Right lobe of liver (tissue), 6 donors: ENCODE measurements at regions not wholly inside any gene's neighbourhood (a gene's known extent, or its start where the extent isn't known, plus 50 kb on each side); places are given as distances from the start of the nearest gene placed in this dataset.

Experiments
- ATAC-seq, 4 donors: fragments of 200-7000 bp; cut with Tn5 transposase; one replicate each; pipeline ENCODE4 v1.9.1; 2020; ENCODE audit warnings: mild to moderate bottlenecking in 4 of 4, moderate library complexity in 4 of 4
- DNase-seq, 3 donors: peaks; one replicate each; pipeline ENCODE4 v3.0.0-alpha.2; 2020
- H3K27ac ChIP-seq, 3 donors: fragments of 200-600 bp; one replicate each; pipeline ENCODE4 v1.8.0; 2022
- H3K27me3 ChIP-seq, 2 donors: fragments of 200-600 bp; one replicate each; pipeline ENCODE4 v1.8.0; 2022
- H3K36me3 ChIP-seq, 4 donors: fragments of 200-600 bp; sonication (generic) in 1 of 4; one replicate each; pipeline versions ENCODE4 v1.5.1 to v1.8.0; 2017 to 2022; ENCODE audit warnings: control low read depth in 1 of 4
- H3K4me1 ChIP-seq, 4 donors: fragments of 200-600 bp; sonication (generic) in 1 of 4; one replicate each; pipeline versions ENCODE4 v1.5.1 to v1.8.0; 2017 to 2022; ENCODE audit warnings: control low read depth in 1 of 4
- H3K4me3 ChIP-seq, 3 donors: fragments of 200-600 bp; one replicate each; pipeline ENCODE4 v1.8.0; 2022
- H3K9me3 ChIP-seq, 4 donors: fragments of 200-600 bp; sonication (generic) in 1 of 4; one replicate each; pipeline versions ENCODE4 v1.5.1 to v1.8.0; 2017 to 2022; ENCODE audit warnings: control low read depth in 1 of 4
- CTCF ChIP-seq, 4 donors: fragments of 200-600 bp in 3 of 4; fragments of 450-650 bp in 1 of 4; IDR thresholded peaks; one replicate each; pipeline versions ENCODE4 v1.5.1 to v1.8.0; 2016 to 2022; ENCODE audit warnings: antibody characterized with exemption in 4 of 4, mild to moderate bottlenecking in 2 of 4
- POLR2A ChIP-seq: fragments of 450-650 bp; IDR thresholded peaks from one replicate; pipeline ENCODE4 v1.6.1; 2017; ENCODE audit warnings: antibody characterized with exemption, mild to moderate bottlenecking
- WGBS: methylation state at CpG from one replicate; pipeline ENCODE4 v1.1.6; 2018; ENCODE audit warnings: low coverage, low lambda C conversion rate; ENCODE audit not compliant: insufficient coverage; ENCODE audit errors: missing lambda C conversion rate; 5-methylcytosine and 5-hydroxymethylcytosine counted together
- intact Hi-C, 2 donors: fragments of 100-400 bp; cut with DNase I; formaldehyde crosslinking; loops; one replicate each; pipeline versions ENCODE4 v1.11.2 to v1.14.1; 2022
- donor health status: DM: no; HTN: yes; CAD: no.
- donor health status: DM: no; HTN: no; CAD: no.
- donor health status: DM: no; HTN: no; CAD: no.
- donor health status: DM: no; HTN: yes; CAD: no.
- donor health status: DM: no; HTN: yes; CAD: no.

- no peaks in the 10 kb centered on the region for H3K27me3 ChIP-seq
- DNase-seq, result no peak
- intact Hi-C loops, result no loop called here
- H3K4me3 ChIP-seq, result no peak overlapping the region
- no peak for TF ChIP-seq POLR2A
- no peak for TF ChIP-seq CTCF (IDR thresholded peaks at IDR 0.05)
- ATAC-seq, result no peak
- no peak overlapping the region for H3K27ac ChIP-seq
- H3K4me1 ChIP-seq, result no peaks in the 10 kb centered on the region
- H3K36me3 ChIP-seq, result no peaks in the 10 kb centered on the region
- WGBS, result 83% methylated on average over 1 of the region's 2 CpGs
- H3K9me3 ChIP-seq, result no peaks in the 10 kb centered on the region
Observed at GRCh38 chr4:151988591-151988990, 227.8 kb upstream of the GATB start.

GRCh38 chr4:151987606-151988005, 226.8 kb upstream of the GATB start:
- Histone ChIP-seq H3K27me3 (no peaks in the 10 kb centered on the region), H3K4me1 (no peaks in the 10 kb centered on the region), H3K36me3 (no peaks in the 10 kb centered on the region), H3K27ac (no peak overlapping the region), H3K4me3 (no peak overlapping the region), H3K9me3 (no peaks in the 10 kb centered on the region)
- no peak for DNase-seq
- intact Hi-C loops, result no loop called here
- no peak for ATAC-seq
- WGBS, result 58% methylated on average over 4 of the region's 4 CpGs
- no peak for TF ChIP-seq POLR2A
- TF ChIP-seq CTCF (IDR thresholded peaks at IDR 0.05), result no peak

GRCh38 chr4:151983854-151984253, 223.0 kb upstream of the GATB start:
- Histone ChIP-seq H3K36me3 (no peaks in the 10 kb centered on the region), H3K4me3 (no peak overlapping the region), H3K4me1 (no peaks in the 10 kb centered on the region), H3K27ac (no peak overlapping the region), H3K9me3 (no peaks in the 10 kb centered on the region), H3K27me3 (no peaks in the 10 kb centered on the region)
- WGBS, result 52% methylated on average over 3 of the region's 3 CpGs
- DNase-seq, result peak in 2 of 3 donors; percentile 21 to 65
- ATAC-seq, result peak; percentile 62 to 78 (median 71)
- intact Hi-C loops, result no loop called here
- TF ChIP-seq POLR2A, result no peak
- TF ChIP-seq CTCF (IDR thresholded peaks at IDR 0.05), result no peak

- TF ChIP-seq POLR2A, result no peak
- TF ChIP-seq CTCF (IDR thresholded peaks at IDR 0.05), result no peak
- no peaks in the 10 kb centered on the region for H3K27me3 ChIP-seq
- 80% methylated on average over 2 of the region's 4 CpGs for WGBS
Observed at GRCh38 chr4:151979819-151980218, 219.0 kb upstream of the GATB start.

GRCh38 chr4:151968643-151969042, 207.8 kb upstream of the GATB start:
- no peak for TF ChIP-seq POLR2A
- no peak for TF ChIP-seq CTCF (IDR thresholded peaks at IDR 0.05)
- H3K4me1 ChIP-seq, result no peaks in the 10 kb centered on the region
- no peaks in the 10 kb centered on the region for H3K9me3 ChIP-seq
- no peak overlapping the region for H3K4me3 ChIP-seq
- intact Hi-C loops, result no loop called here
- no peak for ATAC-seq
- H3K27ac ChIP-seq, result no peak overlapping the region
- no peak for DNase-seq
- no peaks in the 10 kb centered on the region for H3K36me3 ChIP-seq
- WGBS, result 65% methylated on average over 6 of the region's 6 CpGs
- no peaks in the 10 kb centered on the region for H3K27me3 ChIP-seq

More at GRCh38 chr4:151979819-151980218, 219.0 kb upstream of the GATB start:
- no peak for ATAC-seq
- intact Hi-C loops, result no loop called here
- H3K27ac ChIP-seq, result no peak overlapping the region
- no peaks in the 10 kb centered on the region for H3K36me3 ChIP-seq
- DNase-seq, result no peak
- no peak overlapping the region for H3K4me3 ChIP-seq
- H3K9me3 ChIP-seq, result no peaks in the 10 kb centered on the region
- no peaks in the 10 kb centered on the region for H3K4me1 ChIP-seq
